GM21619 (cell line): ENCODE measurements at regions not wholly inside any gene's neighbourhood (a gene's known extent, or its start where the extent isn't known, plus 50 kb on each side); places are given as distances from the start of the nearest gene placed in this dataset.
"Not testable (repeated sequence)": the region's sequence is repeated elsewhere in the genome, so short reads cannot be mapped to it uniquely, and the experiment has no call there.

Source experiments
- ATAC-seq: cut with Tn5 transposase; IDR thresholded peaks from one replicate; pipeline ENCODE4 v1.9.1; 2021; ENCODE audit not compliant: unreplicated experiment

DNA sequence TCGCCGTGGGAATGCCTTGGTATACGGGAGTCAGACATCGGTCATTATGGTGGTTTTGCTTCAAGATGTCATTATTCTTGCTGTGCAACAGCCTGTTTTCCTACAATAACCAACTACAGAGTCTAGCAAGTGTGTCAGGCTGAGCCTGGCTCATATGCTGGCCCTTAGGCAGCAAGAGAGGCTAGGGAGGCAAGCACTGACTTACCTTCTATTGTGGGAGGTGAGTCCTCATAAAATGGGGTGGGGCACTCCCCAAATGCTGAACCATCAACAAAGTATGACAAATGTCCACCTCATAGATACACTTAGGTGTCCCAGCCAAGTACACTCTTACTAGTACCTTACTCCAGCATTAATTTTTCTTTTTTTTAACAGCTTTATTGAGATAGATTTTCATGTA, 77.0 kb upstream of the ATL2 start:
- ATAC-seq = no peak

DNA sequence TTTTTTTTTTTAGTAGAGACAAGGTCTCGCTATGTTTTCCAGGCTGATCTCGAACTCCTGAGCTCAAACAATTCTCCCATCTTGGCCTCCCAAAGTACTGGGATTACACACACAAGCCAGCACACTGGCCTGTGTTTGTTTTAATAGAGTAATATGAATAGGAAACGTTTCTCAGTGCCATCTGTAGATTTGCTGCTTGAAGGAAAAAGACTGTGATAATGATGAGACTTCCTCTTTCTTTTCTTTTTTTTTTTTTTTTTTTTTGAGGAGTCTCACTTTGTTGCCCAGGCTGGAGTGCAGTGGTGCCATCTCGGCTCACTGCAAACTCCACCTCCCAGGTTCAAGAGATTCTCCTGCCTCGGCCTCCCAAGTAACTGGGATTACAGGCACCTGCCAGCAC, 74.7 kb upstream of the ATL2 start:
- not testable (repeated sequence) for ATAC-seq

DNA sequence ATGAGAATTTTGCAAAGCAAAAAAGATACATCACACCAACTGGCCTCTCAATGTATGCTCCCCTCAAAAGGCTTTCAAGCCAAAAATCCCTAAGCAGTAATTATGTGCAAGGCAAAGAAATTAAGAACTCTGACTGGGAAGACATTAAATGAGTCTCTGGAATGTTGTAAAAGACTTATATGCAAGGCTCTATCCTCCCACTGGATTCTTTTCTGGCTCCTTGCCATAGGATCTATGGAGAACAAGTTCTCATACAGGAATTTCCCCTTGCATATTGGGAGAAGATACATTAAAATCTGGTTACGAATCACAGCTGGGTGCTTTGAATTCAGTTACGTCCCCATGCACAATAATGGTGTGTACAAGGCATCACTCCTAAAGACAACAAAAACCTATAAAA, 73.4 kb upstream of the ATL2 start:
- no peak for ATAC-seq

DNA sequence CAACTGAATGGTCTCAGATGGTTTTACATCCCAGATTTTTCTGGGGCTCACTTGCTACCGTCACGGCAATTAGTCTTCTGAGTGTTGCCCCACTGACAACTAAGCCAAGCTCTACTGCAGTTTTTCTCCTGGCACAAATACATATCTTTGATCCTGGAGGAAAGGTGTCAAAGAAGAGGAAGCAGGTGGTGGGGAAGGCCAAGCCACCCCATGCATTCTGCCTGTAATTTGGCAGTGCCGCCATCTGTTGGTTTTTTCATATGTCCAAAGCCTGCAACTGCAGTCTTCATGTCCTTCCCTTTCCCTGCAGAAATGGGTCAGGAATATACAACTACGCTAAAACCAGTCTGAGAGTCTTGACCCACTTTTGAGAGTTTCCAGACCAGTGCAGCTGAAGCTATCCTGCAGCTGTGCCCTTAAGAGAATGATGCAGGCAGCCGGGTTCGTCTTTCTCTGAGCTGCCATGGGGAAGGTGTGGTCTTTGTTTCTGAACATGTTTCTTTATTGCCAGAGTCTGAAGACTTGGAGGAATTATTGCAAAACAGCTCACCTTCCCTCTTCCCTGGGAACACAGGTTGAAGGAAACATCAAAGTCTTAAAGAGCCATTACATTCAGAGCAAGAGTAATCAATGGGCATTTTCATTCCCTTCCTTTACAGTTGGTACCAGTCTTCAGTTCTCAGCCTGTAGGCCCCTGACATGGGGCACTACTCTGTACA, 71.8 kb upstream of the ATL2 start:
- ATAC-seq = no peak

DNA sequence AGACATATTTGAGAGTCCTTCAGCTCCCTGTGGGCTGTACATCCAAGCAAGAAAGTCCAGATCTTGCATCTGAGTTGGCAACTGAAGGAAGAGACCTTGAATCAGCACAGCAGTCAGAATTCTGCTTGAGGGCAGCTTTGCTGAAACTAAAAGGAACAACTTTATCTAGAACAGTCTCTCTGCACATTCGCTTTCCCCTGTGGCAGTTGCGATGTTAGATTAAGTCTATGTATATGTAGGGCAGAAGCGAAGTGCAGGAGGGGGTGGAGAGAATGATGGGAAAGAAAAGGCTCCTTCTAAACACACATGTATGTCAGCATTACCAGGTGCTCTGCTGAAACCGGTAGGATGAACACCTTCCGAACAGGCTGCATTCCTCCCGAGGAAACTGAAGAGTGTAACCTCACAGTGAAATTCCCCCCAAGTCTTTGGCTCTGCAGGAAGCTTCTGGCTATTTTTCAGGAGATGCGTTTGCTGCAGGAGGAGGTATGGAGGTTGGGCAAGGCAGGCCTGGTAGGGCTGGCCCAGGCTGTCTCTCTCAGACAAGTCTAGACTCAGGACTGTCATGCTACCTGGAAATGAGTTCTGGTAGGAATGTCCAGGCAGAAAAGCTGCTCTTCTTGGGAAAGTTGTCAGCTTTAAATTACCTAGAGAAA, 70.0 kb upstream of the ATL2 start:
- no peak for ATAC-seq

DNA sequence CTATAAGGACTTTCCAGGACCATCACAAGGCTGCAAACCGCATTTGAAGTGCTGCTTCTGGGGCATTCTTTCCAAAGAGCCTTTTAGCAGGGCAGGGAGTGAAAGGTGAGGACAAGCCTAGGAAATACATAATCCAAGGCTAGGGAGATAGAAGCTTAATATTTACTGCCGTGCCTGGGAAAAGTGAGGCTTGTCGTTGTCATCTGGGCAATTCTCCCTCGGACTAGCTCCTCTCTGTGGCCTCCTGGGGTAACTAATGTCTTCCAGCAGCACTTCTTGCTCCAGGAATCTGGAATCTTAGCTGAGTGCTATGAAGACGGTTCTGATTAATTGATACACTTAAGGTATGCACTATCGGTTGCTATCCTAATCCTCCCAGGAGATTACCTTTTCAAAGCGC, 69.3 kb upstream of the ATL2 start:
- ATAC-seq = no peak

DNA sequence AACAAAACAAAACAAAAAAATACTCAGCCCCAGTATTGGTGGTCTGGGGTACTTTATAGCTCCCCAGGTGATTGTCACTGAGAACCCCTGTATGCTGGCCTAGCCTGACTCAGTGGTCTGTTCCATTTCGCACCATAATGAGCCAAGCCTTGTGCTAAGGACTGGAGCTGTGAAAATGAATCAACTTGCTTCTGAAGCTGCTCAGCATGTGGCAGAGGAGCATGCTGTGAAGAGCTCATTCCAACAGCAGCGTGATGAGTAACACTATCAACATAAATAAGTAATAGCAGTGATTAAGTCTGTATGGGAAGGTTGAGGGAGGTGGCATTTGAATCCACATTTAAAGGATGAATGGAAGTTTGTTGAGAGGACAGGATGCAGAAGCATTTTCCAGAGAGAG, 67.2 kb upstream of the ATL2 start:
- no peak for ATAC-seq

DNA sequence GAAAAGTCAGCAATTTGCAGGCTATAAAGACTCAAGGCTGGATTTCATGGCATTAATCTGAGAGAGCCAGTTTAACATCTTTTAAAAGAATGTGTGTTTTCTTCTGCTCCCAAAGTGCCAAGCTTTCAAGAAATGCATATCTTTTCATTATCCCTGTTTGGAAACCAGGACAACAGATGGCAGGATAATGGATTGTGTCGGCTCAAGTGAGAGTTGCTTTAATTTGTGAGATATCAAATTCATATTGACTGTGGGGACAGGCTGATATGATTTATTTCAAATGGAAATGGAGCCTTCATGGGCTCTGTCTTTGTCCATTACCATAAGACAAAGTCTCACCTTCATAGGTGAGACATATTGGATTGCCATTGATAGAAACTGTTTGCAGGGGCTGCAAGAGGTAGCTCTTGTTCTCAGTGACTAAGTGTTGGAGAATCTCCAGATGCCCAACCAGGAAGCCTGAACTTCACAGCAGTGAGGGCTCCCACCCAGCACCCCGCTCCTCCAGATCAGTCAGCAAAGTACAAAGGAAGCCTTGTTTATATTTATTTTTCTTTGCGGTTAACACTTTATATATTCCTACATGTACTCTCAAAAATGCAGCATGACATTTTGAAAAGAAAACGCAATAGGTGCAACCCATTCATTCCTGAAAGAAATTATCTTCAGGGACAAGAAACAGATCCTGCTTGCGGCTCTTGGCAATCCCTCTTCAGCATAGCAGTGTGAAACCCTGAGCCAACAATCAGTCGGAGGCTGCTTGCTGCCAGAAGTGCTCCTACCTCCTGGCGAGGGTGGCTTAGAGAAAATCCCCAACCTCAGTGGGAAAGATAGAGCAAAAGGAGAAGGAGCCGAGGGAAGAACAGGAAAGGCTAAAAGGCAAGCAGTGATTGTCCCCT, 65.8 kb upstream of the ATL2 start:
- no peak for ATAC-seq

DNA sequence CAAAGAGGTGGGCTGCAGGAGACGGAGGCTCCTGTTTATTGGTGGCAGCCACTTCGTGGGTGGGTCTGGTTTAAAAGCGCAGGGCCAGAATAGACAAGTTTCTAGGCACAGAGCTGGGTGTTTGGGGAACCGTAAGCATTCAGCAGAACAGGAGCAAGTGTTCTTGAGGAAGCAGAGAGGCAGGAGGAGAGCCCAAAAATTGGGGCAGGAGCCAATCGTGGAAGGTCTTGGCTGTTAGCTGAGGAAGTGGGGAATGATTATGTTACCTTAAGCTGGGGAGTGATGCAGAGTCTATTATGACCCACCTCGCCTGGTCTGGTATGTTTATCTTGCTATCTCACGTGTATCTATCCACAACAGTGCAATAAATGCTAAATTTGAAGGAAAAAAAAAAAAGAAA, 64.3 kb upstream of the ATL2 start:
- no peak for ATAC-seq

DNA sequence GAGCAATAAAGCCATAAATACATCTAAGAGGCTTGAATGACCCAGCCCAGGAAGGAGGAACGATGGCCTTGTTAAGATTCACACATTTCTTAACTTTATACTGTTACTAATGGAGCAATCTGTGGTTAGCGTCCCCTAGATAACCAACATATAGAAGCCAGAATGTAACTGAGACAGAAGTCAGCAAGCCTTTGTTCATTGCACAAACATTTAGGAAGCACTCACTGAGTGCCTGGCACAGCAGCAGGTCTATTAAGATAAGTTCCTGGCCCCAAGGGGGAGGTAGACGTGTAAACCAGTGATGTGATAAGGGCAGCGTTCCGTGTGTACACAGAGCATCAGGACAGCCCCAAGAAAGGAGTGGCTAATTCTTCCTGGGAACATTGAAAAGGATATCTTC, 63.6 kb upstream of the ATL2 start:
- ATAC-seq = no peak

DNA sequence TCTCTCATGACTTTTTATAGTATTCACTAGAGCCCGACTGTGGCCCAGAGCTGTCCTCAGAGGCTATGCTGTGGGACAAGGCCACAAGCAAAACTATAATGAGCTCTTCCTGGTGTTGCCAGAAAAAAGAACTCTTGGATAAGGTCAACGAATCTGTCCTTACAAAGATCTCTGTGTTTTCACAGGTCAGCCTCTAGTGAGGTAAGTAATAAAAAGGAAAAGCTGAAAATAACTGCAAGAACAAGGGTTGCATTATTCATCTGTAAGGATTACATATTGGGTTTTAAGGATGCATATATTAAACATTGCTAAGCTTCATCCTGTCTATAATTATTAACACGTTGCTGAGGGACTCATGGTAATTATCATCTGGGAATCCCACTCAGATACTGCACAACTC, 62.8 kb upstream of the ATL2 start:
- ATAC-seq = no peak

DNA sequence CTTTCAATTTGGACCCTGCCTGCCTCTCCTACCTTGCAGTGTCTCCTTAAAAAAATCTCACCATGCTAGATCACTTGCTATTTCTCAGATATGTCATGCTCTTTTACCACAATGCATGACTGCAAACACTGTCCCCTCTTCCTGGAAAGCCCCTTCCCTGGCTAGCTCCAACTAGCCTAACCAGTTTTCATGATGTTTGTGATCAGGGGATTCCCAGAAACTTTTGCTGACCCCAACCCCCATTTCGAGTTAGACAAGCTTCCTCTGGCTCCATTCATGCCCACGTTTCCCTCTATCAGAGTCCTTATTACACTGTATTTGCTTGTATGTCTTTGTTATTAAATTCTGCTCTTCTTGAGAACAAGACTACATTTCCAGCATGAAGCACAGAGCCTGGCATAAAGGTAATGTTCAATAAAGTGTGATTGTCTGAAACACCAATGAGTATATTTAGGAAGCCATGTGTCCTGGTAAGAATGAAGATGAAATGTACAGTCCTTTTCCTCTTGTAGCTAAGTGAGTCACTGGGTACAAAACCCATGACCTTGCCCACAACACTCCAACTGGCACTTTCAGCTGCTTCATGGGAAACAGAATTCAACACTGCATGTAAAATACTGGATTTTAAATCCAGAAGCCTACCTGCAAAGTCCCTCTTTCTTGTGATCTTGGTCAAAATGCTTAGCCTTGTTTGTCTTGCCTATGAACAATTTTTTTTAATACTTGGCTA, 62.0 kb upstream of the ATL2 start:
- ATAC-seq = peak; percentile 67

DNA sequence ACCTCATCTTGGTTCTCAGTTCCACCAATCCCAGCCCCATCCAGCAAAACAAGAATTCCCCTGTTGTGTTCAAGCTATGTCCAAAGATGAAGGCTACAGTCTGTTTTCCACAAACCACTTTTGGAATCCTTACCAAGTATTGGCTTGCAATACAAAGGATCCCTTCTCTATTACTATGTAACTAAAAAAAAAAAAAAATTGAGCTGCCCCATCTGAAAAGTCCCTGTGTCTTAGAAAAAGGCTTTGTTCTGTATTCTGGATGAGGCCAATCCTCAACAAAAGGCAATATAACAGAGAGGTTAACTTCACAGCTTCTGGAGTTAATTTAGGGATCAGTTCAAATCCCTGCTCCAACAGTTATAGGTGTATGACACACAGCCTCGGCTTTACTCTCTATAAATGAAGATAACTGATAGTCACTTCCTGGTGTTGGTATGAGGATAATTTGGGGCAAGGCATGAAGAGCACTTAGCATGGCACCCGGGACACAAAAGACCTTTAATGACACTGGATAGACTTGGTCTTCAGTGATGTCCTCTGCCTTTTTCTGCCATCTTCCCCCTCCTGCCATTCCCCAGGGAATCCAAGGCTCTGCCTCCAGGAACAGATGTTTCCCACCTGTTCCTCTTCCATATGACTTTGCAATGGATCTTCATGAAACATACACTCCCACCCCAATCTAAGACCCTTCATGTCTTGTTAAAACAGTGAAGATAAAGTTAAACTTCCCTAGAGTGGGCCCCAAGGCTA, 61.2 kb upstream of the ATL2 start:
- ATAC-seq = no peak

DNA sequence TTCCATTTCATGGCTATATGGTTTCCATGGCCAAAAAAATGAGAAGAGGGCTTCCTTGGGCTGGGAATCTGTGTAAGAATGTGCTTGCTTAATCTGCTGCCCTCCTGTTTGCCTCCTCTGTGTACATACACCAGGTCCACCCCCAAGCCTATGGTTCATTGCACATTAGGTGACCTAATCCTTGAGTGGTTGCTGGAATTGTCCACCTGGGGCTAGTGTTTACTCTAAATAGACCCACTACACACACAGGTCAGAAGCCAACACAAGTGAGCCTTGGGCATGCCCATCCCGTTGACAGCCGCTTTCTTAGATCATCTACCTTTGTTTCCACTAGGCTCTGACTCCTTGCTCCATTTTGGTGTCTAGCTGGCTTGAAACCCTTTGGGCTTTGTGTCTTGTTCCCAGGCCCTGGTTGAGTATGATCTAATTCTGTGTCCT, 59.2 kb upstream of the ATL2 start:
- no peak for ATAC-seq

DNA sequence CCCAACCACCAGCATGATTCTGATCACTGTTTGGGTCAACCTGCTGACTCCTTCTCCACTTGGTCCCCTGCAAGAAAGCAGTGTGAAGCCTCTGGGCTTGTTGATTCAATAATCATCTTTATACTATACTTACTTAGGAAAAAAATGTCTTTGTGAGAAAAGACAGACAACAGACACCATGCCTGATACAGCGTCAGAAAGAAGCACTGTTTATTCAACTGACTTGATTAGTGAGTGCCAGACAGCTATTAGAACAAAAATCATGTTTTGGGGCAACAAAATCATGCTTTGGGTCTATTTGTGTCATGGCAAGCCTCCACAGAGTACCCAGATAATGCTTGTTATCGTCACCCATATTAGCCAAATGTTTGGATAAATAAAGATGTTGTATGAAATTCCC, 58.7 kb upstream of the ATL2 start:
- ATAC-seq = no peak

DNA sequence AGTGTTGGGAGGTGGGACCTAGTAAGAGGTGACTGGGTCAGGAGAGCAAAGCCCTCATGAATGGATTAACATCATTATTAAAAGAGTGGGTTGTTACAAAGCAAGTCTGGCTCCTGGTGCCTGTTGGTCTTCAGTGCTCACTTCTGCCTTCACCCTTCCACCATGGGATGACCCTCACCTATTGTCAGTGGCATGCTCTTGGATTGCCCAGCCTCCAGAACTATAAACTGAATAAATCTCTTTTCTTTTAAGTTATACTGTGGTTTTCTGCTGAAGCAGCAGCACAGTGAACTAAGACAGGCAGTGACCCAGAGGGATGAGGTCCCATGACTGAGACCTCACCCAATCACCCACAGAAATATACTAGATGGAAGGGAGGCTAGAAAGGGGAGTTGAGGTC, 57.5 kb upstream of the ATL2 start:
- no peak for ATAC-seq

DNA sequence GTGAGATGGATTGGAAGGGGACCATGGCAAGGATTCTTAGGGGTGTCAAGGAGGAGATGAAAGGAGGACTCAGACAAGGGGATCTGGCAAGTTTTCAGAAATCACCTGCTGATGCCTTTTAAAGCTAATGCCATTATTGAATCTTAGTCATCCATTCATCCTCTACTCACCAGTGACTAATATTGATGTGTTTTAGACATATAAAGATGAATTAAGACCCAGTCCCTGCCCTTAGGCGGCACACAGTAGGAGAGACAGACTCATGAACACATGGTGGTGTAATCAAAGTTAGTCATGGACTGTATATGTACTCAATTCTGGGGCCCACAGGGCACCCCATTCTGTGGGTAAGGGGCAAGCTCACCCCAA, 56.5 kb upstream of the ATL2 start:
- ATAC-seq = no peak

DNA sequence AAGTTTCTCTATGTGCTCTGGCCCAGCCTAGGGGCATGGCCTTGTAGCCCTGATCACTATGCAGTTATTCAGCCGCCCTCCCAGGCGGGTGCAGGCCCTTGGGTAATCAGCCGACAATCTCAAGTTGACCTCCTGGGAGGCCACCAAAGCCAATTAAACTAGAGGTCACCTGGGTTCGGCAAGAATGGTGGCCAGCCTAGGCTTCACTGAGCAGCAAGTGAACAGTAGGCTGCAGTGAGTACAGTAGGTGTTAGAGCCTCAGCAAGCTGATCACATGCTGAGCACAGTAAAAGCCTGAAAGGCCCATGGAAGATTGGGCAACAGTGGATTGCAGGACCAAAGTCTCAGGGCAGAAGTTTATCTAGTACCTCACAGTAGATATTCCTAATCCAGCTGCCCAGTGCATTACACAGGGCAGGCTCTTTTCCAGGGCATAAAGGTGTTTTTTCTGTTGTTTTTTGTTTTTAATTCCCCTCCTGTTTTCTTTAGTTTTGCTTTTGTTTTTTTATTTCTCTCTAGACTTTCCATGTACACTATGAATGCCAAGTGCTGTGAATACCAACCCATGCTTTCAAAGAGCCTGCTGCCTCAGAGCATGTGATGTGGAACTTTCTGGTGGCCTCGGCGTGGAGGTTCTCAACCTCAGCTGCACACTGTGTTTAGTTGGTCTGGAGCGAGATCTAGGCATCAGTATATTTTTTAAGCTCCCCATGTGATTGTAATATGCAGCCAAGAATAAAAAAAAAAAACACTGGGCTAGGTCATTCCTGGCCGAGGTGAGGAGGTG, 55.9 kb upstream of the ATL2 start:
- ATAC-seq = no peak

DNA sequence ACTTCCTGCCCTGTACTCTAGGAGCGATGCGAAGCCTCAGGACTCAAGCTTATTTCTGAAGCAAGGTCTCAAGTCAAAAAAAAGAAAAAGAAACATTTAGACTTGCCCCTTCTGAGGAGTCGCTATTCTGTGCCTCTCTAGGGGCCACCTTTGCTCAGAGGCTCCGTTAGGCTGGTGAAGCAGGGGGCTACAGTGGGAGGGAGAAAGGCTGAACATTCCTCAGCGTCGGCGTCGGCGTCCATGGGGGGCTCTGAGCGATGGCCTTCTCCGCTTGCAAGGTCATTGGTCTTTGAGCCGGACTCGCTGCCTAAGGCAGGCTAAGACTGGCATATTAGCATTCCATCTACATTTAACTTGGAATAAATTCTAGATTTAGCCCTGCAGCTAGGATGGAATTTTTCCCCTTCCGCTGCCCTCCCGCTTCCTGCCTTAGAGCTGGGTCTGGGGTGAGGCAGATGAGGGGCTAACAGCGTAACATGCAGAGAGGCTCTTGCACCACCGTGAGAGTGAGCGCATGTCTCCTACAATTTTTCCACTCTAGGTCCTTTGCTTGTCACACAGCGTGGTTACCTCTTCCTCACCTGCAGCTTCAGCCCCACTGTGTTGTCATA, 53.6 kb upstream of the ATL2 start:
- ATAC-seq = no peak
